KMS-11 (cell line): ENCODE measurements at regions not wholly inside any gene's neighbourhood (a gene's known extent, or its start where the extent isn't known, plus 50 kb on each side); places are given as distances from the start of the nearest gene placed in this dataset.

ENCODE experiments used
- H2AFZ ChIP-seq: fragments of 200-600 bp; sonication (generic); 2 replicates; pipeline ENCODE4 v1.6.1; 2016; ENCODE audit warnings: antibody characterized with exemption, mixed run types, low read depth
- H3K27ac ChIP-seq: fragments of 200-600 bp; sonication (generic); 2 replicates; pipeline ENCODE4 v1.6.1; 2016; ENCODE audit warnings: mild to moderate bottlenecking, mixed run types
- H3K27me3 ChIP-seq: fragments of 200-600 bp; sonication (generic); 2 replicates; pipeline ENCODE4 v1.6.1; 2017; ENCODE audit warnings: mild to moderate bottlenecking, low read depth, mixed run types, moderate library complexity; ENCODE audit not compliant: insufficient read depth
- H3K36me3 ChIP-seq: fragments of 200-600 bp; sonication (generic); 2 replicates; pipeline ENCODE4 v1.6.1; 2017; ENCODE audit warnings: mild to moderate bottlenecking, mixed run types; ENCODE audit not compliant: insufficient read depth
- H3K4me1 ChIP-seq: fragments of 200-600 bp; sonication (generic); 2 replicates; pipeline ENCODE4 v1.6.1; 2016; ENCODE audit warnings: mild to moderate bottlenecking, low read depth, mixed run types; ENCODE audit not compliant: poor library complexity, severe bottlenecking
- H3K4me2 ChIP-seq: fragments of 200-600 bp; sonication (generic); 2 replicates; pipeline ENCODE4 v1.7.0; 2016; ENCODE audit warnings: mild to moderate bottlenecking, mixed run types
- H3K4me3 ChIP-seq: fragments of 200-600 bp; sonication (generic); IDR thresholded peaks from 2 replicates; pipeline ENCODE4 v1.6.1; 2017; ENCODE audit warnings: low read depth, low read length, mixed read lengths; ENCODE audit not compliant: insufficient read depth
- H3K79me2 ChIP-seq: fragments of 200-600 bp; sonication (generic); 2 replicates; pipeline ENCODE4 v1.6.1; 2016; ENCODE audit warnings: low read depth, mixed run types; ENCODE audit not compliant: insufficient read depth
- H3K9ac ChIP-seq: fragments of 200-600 bp; sonication (generic); 2 replicates; pipeline ENCODE4 v1.6.1; 2016; ENCODE audit warnings: mild to moderate bottlenecking, mixed run types
- H4K20me1 ChIP-seq: fragments of 200-600 bp; sonication (generic); 2 replicates; pipeline ENCODE4 v1.6.1; 2016; ENCODE audit warnings: mild to moderate bottlenecking, mixed run types; ENCODE audit not compliant: insufficient read depth
- CTCF ChIP-seq: fragments of 200-600 bp; sonication (generic); conservative IDR thresholded peaks from 2 replicates; pipeline ENCODE4 v1.6.1; 2017; ENCODE audit warnings: low read depth, mild to moderate bottlenecking, antibody characterized with exemption, low read length, moderate library complexity, mixed read lengths

DNA sequence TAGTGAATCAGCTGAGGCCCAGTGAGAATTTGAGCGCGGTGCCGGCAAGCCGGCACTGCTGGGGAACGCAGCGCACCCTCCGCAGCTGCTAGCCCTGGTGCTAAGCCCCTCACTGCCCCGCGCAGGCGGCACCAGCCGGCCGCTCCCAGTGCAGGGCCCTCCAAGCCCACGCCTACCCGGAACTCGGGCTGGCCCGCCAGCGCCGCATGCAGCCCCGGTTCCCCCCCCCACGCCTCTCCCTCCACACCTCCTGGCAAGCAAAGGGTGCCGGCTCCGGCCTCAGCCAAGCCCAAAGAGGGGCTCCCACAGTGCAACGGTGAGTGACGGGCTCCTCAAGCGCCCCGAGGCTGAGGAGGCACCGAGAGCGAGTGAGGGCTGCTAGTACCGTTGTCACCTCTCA, 54.5 kb upstream of the VASH1 start:
- Histone ChIP-seq H3K36me3 (no peaks in the 10 kb centered on the region), H3K4me3 (no peak overlapping the region), H3K4me2 (no peak overlapping the region), H3K27ac (no peak overlapping the region), H3K4me1 (no peaks in the 10 kb centered on the region), H3K9ac (no peak overlapping the region), H3K27me3 (no peaks in the 10 kb centered on the region), H3K79me2 (no peaks in the 10 kb centered on the region), H2AFZ (no peak overlapping the region), H4K20me1 (no peaks in the 10 kb centered on the region)
- no peak for TF ChIP-seq CTCF

- no peak overlapping the region for H3K4me3 ChIP-seq
- H3K27me3 ChIP-seq: no peaks in the 10 kb centered on the region
- H4K20me1 ChIP-seq: no peaks in the 10 kb centered on the region
- no peak overlapping the region for H3K4me2 ChIP-seq
- no peaks in the 10 kb centered on the region for H3K36me3 ChIP-seq
- H2AFZ ChIP-seq: no peak overlapping the region
- no peak for TF ChIP-seq CTCF
- no peaks in the 10 kb centered on the region for H3K4me1 ChIP-seq
- H3K9ac ChIP-seq: no peak overlapping the region
- no peaks in the 10 kb centered on the region for H3K79me2 ChIP-seq
- no peak overlapping the region for H3K27ac ChIP-seq
These were observed 53.2 kb upstream of the VASH1 start for GRCh38 chr14:76708028-76708427.

DNA sequence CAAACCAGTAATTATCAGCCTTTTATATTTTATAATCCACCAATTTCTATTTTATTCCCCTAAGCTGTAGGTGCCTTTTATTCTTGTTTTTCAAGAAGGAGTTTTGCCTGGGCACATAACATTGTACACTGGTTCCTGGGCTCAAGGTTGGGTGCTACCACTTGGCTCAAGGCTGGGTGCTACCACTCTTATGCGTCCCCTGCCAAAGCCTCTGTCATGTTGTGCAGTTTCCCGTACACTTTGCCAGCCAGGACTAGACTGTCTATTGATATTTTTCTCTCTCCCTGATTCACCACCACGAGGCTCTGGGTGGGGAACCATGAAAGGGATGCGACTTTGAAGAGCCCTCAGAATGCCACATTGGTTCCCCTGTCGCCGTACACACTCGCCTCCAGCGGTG, 52.5 kb upstream of the VASH1 start:
- Histone ChIP-seq H3K27ac (no peak overlapping the region), H3K79me2 (no peaks in the 10 kb centered on the region), H3K4me1 (no peaks in the 10 kb centered on the region), H3K4me2 (no peak overlapping the region), H4K20me1 (no peaks in the 10 kb centered on the region), H3K9ac (no peak overlapping the region), H3K4me3 (no peak overlapping the region), H2AFZ (no peak overlapping the region), H3K27me3 (no peaks in the 10 kb centered on the region), H3K36me3 (no peaks in the 10 kb centered on the region)
- TF ChIP-seq CTCF: no peak

DNA sequence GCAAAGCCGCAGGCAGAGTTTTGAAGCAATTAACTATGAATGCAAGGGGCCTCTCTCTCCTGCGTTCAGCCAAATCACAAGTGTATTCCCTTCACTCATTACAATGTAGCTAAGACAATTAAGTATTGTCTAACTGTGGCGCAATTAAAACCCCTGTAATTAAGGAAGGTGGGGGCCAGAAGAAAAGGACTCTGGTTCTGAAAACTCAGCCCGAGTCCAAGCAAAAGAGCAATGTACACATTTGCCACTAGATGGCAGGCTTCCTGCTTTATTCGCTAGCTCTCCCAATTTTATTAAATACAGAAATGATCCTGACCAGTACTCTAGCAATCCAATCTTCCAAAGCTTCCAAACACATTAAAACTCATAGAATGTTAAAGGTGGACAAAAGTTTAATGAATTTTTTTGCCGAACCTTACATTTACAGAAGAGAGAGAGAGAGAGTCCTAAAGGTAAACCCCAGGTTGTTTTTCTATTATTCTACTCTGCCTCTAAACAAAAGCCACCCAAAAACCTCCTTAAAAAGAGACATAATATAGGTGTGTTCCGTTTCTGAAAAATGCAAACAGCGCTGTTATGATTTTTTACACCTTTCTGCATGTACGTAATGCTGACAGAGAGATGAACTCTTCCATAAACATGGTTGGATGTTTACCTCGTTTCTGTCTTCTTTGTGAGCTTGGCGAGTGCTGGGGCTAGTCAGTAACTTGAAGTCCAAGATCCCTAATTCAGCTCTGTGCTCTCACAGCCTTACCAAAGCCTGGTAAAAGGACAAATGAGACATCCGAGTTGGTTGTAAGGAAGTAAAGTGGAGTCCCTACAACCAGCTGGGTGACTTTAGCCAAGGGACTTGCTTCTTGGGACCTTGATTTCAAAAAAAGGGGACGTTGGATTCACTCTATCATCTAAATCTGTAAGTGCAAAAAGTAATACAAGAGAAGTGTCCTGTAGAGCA, 50.9 kb upstream of the VASH1 start:
- Histone ChIP-seq H3K9ac (no peak overlapping the region), H4K20me1 (no peaks in the 10 kb centered on the region), H3K27ac (no peak overlapping the region), H3K4me2 (no peak overlapping the region), H2AFZ (no peak overlapping the region; the same call in 1 of the 2 replicates), H3K79me2 (no peaks in the 10 kb centered on the region), H3K4me1 (no peaks in the 10 kb centered on the region), H3K36me3 (no peaks in the 10 kb centered on the region), H3K27me3 (no peaks in the 10 kb centered on the region), H3K4me3 (no peak overlapping the region)
- peak; percentile 70 for TF ChIP-seq CTCF
